GM12891 (cell line): ENCODE measurements at regions not wholly inside any gene's neighbourhood (a gene's known extent, or its start where the extent isn't known, plus 50 kb on each side); places are given as distances from the start of the nearest gene placed in this dataset.

ENCODE experiments used
- POLR2A ChIP-seq: IDR thresholded peaks from 2 replicates; pipeline ENCODE4 v1.6.1; 2011; ENCODE audit warnings: low read depth, low read length, control low read depth
- POLR2AphosphoS5 ChIP-seq: IDR thresholded peaks from 2 replicates; pipeline ENCODE4 v1.6.1; 2011; ENCODE audit warnings: low read depth, low read length, control low read depth
- TAF1 ChIP-seq: IDR thresholded peaks from 2 replicates; pipeline ENCODE4 v1.6.1; 2011; ENCODE audit warnings: low read depth, low read length, control low read depth

- TF ChIP-seq POLR2A (no peak), POLR2AphosphoS5 (no peak), TAF1 (no peak)
Measured at GRCh38 chr16:54351171-54351570, 64.6 kb upstream of the IRX3 start.
